HG03565 (cell line): ENCODE measurements at regions not wholly inside any gene's neighbourhood (a gene's known extent, or its start where the extent isn't known, plus 50 kb on each side); places are given as distances from the start of the nearest gene placed in this dataset.
A peak's percentile ranks its signal among the peaks of the same experiment; 100 is the strongest.

Source experiments
- ATAC-seq: cut with Tn5 transposase; IDR thresholded peaks from one replicate; pipeline ENCODE4 v1.9.1; 2021; ENCODE audit warnings: mild to moderate bottlenecking, moderate library complexity; ENCODE audit not compliant: unreplicated experiment

DNA sequence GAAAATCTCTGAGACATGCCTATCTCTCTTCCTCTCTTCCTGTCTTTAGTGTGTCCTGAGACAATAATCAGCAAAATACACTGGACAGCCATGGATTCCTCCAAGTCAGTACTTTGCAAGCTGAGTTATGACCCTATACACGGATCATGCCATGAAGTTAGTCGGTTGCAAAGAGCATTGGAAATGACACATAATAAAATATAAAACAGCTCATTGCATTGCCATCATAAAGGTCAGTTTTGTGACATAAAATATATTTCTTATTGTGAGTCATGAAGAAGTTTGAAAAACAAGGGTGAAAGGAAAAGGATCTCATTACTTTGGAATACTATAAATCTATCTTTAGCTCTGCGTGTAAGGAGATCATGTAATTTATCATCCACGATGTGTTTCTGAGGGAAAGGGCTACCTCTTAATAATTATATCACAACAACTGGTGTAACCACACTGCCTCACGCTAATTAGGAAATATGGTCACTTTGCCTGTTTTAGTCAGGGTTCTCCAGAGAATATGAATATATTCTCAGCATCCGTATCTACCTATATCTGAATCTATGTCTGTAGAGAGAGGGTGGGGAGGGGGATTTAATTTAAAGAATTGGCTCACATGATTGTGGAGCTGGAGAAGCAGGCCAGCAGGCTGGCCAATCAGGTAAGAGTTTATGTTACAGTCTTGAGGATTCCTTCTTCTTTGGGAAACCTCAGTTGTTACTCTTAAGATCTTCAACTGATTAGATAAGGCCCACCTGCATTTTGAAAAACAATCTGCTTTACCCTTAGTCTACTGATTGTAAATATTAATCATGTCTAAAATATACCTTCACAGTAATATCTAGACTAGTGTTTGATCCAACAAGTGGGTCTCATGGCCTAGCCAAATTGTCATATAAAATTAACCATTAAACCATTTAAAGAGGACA lies 198.8 kb downstream of the FAT3 start:
- ATAC-seq, result no peak

DNA sequence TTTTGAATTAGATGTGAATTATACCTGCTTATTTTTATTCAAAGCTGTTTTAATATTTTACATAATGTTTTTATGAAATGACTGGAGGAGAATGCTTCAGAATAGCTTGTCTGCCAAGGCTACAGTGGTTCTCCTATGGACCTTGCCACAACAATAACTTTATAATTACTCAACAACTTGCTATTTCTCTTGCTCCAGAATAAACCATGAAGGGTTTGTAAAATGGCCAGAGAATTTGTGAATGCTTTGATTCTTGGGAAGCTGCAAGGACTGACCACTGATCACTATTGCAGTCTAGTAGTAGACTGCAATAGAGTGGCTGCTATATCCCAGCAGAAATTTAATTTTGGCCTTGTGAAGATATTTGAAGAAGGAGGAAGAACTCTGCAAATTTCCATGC lies 199.7 kb downstream of the FAT3 start:
- ATAC-seq, result no peak

GRCh38 chr11:92425127-92425526 lies 200.5 kb downstream of the FAT3 start:
- no peak for ATAC-seq

GRCh38 chr11:92432515-92432914 lies 207.9 kb downstream of the FAT3 start:
- ATAC-seq, result no peak

- no peak for ATAC-seq
Measured at GRCh38 chr11:92436034-92436920, 211.7 kb downstream of the FAT3 start.

- no peak for ATAC-seq
Measured at GRCh38 chr11:92439133-92439532, 214.5 kb downstream of the FAT3 start.

GRCh38 chr11:92440701-92441442 lies 216.3 kb downstream of the FAT3 start:
- no peak for ATAC-seq

DNA sequence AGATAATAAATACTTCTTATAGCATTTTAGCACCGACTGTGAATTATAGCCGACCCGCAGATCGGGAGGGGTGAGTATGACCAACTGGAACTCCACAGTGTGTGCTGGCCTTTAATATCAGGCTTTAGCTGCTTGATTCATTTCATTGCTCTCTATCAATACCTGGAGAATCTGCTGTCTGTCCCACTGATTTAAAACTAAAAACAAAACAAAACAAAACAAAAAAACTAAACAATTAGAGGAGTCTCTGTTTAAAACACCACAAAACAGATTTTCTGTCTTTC lies 216.8 kb downstream of the FAT3 start:
- ATAC-seq, result no peak

DNA sequence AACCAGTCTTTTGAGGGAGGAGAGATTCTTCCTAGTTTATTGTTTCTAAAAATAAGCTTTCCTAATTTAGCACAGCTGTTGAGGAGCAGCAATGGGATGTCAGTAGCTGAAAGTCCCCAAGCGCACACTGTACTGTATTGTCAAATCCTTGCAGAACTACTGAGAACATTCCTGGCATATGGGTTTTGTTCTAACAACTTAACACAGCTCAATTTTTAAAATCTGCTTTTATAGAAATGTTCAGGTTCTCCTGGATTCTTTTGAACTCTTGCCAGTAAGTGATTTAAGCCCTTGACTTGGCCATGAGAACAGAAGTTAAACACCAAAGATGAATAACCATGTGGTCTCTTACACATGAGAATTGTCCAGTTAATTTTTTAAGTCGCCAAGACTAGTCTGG lies 218.6 kb downstream of the FAT3 start:
- no peak for ATAC-seq

- ATAC-seq, result no peak
Measured at GRCh38 chr11:92447586-92447985, 223.0 kb downstream of the FAT3 start.

DNA sequence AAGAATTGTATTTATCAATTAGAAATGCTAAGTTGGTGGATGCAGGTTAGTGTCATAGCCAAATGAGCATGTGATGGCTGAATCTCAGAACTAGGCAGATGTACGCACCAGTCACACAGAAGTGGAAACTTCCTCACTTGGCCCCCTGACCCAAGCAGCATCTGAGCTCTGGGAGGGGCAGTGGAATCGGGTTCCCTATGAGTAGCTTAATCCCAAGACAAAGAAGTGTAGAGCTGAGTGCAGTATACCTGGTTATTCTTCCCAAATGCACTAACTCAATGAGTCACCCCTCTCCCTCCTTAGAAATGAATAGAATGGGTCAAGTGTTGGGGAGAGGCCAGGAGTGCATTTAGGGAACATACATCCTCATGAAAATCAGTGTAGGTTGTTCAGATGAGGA lies 224.6 kb downstream of the FAT3 start:
- no peak for ATAC-seq

DNA sequence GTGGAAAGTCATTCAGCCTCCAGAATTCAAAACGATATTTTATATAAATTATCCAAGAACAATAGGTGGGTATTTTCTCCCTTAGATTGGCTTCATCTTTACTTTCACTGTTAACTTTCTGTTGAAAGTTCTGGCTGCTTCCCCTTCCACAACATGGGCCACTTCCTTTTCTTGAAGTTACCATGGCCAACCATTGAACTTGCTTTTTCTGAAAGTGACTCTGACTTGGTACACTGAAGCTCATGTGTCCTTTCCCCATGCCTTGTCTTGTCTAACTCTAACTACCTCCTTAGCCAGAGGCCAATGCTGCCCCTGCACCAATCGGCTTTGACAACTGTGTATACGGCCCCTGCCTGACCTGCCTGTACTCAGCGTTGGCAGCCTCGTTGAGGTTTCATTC lies 225.2 kb downstream of the FAT3 start:
- no peak for ATAC-seq

DNA sequence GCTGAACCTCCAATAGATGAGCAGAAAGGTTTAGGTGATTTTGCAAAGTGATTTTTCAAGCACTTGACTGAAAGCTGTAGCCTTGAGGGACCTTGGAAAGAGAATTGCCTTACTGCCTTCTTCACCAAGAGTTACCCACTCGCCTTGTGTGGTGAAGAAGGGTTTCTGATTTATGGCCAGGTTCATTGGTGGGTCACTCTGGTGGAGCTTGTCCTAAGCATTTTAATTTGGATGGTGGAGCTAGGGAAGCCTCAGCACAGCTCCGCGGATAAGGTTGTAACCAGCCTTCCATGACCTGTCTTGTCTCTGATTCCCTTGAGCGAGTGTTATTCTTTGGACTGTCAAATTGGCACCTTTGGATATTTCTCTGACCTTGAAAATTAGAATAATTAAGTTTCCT lies 226.4 kb downstream of the FAT3 start:
- ATAC-seq, result no peak

DNA sequence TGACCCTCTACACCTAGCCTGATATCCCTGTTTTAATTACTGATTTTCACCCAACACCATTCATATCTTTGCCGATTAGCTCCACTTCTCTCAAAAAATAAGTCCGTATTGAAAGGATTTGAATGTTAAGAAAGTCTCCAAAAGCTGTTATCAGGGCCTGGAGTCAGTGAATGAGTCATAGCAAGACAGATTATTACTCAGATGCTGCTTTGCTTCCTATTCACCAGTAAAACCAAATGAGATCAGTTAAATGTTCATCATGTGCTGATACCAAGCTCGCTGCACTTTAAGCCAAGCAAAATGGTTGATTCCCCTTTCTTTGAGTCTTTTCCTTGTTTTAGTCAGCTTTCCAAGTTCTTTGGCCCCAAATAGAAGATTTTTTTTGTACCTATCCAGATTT lies 228.4 kb downstream of the FAT3 start:
- ATAC-seq, result peak; percentile 88

GRCh38 chr11:92455210-92455790 lies 230.7 kb downstream of the FAT3 start:
- ATAC-seq, result no peak

DNA sequence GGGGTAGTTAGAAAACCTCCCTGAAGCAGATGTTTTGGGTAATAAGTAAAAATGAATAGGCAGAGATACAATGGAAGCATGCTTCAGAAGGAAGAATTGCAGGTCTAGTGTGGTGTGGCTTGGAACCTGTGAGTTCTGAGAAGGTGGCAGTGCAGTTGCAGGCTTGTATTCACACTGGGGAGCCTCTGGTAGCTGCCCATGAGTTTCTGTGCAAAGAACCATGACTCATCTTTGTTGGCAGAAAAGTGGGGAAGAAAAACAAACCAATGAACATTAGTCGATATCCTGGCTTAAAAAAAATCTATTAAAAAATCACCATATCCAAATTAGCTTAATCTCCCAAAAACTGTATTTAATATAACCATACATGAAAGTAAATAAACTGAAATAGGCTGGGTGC lies 232.6 kb downstream of the FAT3 start:
- no peak for ATAC-seq

- no peak for ATAC-seq
Measured at GRCh38 chr11:92458486-92458885, 233.9 kb downstream of the FAT3 start.

- no peak for ATAC-seq
Measured at GRCh38 chr11:92460213-92460612, 235.6 kb downstream of the FAT3 start.

GRCh38 chr11:92461447-92461846 lies 236.8 kb downstream of the FAT3 start:
- ATAC-seq, result no peak

- no peak for ATAC-seq
Measured at GRCh38 chr11:92462821-92463220, 238.2 kb downstream of the FAT3 start.

DNA sequence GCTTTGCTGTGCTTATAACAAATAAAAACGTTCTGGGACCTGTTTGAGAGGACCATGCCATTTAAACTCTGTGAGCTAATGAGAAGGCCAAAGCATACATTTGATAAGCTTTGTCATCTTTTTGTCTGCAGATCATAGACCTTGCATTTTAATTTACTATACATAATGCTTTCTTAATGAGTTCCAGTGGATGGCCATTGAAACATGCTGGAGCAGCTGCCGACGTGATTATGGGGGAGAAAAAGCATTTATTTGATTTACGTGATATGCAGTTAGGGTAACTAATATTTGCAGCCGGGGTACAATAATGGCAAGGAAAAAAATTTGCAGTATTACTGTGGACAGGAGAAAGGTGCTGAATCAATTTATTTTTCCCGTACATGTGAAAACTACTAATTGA lies 240.2 kb downstream of the FAT3 start:
- no peak for ATAC-seq
